Hepatic stellate cell (primary cell): ENCODE measurements at regions not wholly inside any gene's neighbourhood (a gene's known extent, or its start where the extent isn't known, plus 50 kb on each side); places are given as distances from the start of the nearest gene placed in this dataset.
"Not testable (repeated sequence)": the region's sequence is repeated elsewhere in the genome, so short reads cannot be mapped to it uniquely, and the experiment has no call there.

Experiments
- DNase-seq: peaks from one replicate; pipeline ENCODE4 v3.0.0; 2011; ENCODE audit warnings: low spot score

- no peak for DNase-seq
Measured at GRCh38 chr2:236632295-236633218, 62.9 kb downstream of the ACKR3 start.

- no peak for DNase-seq
Measured at GRCh38 chr2:236633219-236633570, 63.6 kb downstream of the ACKR3 start.

- no peak for DNase-seq
Measured at GRCh38 chr2:236633775-236634560, 64.3 kb downstream of the ACKR3 start.

- no peak for DNase-seq
Measured at GRCh38 chr2:236636261-236636660, 66.6 kb downstream of the ACKR3 start.

- no peak for DNase-seq
Measured at GRCh38 chr2:236636714-236637470, 67.3 kb downstream of the ACKR3 start.

GRCh38 chr2:236637686-236638569, 68.3 kb downstream of the ACKR3 start:
- DNase-seq, result no peak

GRCh38 chr2:236638707-236639106, 69.1 kb downstream of the ACKR3 start:
- no peak for DNase-seq

GRCh38 chr2:236639461-236640235, 70.0 kb downstream of the ACKR3 start:
- DNase-seq, result no peak

GRCh38 chr2:236641051-236641726, 71.6 kb downstream of the ACKR3 start:
- no peak for DNase-seq

GRCh38 chr2:236642125-236642524, 72.5 kb downstream of the ACKR3 start:
- no peak for DNase-seq

GRCh38 chr2:236642584-236643291, 73.1 kb downstream of the ACKR3 start:
- DNase-seq, result no peak

- no peak for DNase-seq
Measured at GRCh38 chr2:236643480-236643879, 73.9 kb downstream of the ACKR3 start.

GRCh38 chr2:236644067-236644466, 74.4 kb downstream of the ACKR3 start:
- DNase-seq, result no peak

- DNase-seq, result no peak
Measured at GRCh38 chr2:236644502-236644911, 74.9 kb downstream of the ACKR3 start.

- not testable (repeated sequence) for DNase-seq
Measured at GRCh38 chr2:236645141-236645540, 75.5 kb downstream of the ACKR3 start.

GRCh38 chr2:236646441-236646840, 76.8 kb downstream of the ACKR3 start:
- no peak for DNase-seq

- no peak for DNase-seq
Measured at GRCh38 chr2:236646871-236647270, 77.2 kb downstream of the ACKR3 start.

- DNase-seq, result no peak
Measured at GRCh38 chr2:236647621-236648020, 78.0 kb downstream of the ACKR3 start.

GRCh38 chr2:236653863-236654262, 84.2 kb downstream of the ACKR3 start:
- no peak for DNase-seq
